GM21786 (cell line): ENCODE measurements at regions not wholly inside any gene's neighbourhood (a gene's known extent, or its start where the extent isn't known, plus 50 kb on each side); places are given as distances from the start of the nearest gene placed in this dataset.
A peak's percentile ranks its signal among the peaks of the same experiment; 100 is the strongest.
"Not testable (repeated sequence)": the region's sequence is repeated elsewhere in the genome, so short reads cannot be mapped to it uniquely, and the experiment has no call there.

ENCODE experiments used
- ATAC-seq: cut with Tn5 transposase; IDR thresholded peaks from one replicate; pipeline ENCODE4 v1.9.1; 2021; ENCODE audit not compliant: unreplicated experiment

GRCh38 chr5:124007675-124008398 lies 495.9 kb downstream of the CSNK1G3 start:
- ATAC-seq = no peak

- ATAC-seq = no peak
Observed at GRCh38 chr5:124001036-124001615, 489.1 kb downstream of the CSNK1G3 start.

GRCh38 chr5:124000538-124000937 lies 488.6 kb downstream of the CSNK1G3 start:
- ATAC-seq = no peak

GRCh38 chr5:123997462-123998215 lies 485.7 kb downstream of the CSNK1G3 start:
- no peak for ATAC-seq

GRCh38 chr5:123997064-123997461 lies 485.1 kb downstream of the CSNK1G3 start:
- no peak for ATAC-seq

- ATAC-seq = no peak
Observed at GRCh38 chr5:123992641-123993040, 480.7 kb downstream of the CSNK1G3 start.

- no peak for ATAC-seq
Observed at GRCh38 chr5:123987956-123988355, 476.0 kb downstream of the CSNK1G3 start.

- peak; percentile 72 for ATAC-seq
Observed at GRCh38 chr5:123976379-123977033, 464.5 kb downstream of the CSNK1G3 start.

- not testable (repeated sequence) for ATAC-seq
Observed at GRCh38 chr5:123975521-123975920, 463.5 kb downstream of the CSNK1G3 start.

GRCh38 chr5:123966781-123967180 lies 454.8 kb downstream of the CSNK1G3 start:
- no peak for ATAC-seq

GRCh38 chr5:123965626-123966025 lies 453.6 kb downstream of the CSNK1G3 start:
- ATAC-seq = no peak

GRCh38 chr5:123964884-123965283 lies 452.9 kb downstream of the CSNK1G3 start:
- no peak for ATAC-seq

- ATAC-seq = no peak
Observed at GRCh38 chr5:123960526-123960925, 448.5 kb downstream of the CSNK1G3 start.

- ATAC-seq = no peak
Observed at GRCh38 chr5:123951582-123951977, 439.6 kb downstream of the CSNK1G3 start.

- no peak for ATAC-seq
Observed at GRCh38 chr5:123950701-123951581, 439.0 kb downstream of the CSNK1G3 start.

GRCh38 chr5:123949807-123950340 lies 437.9 kb downstream of the CSNK1G3 start:
- ATAC-seq = no peak

GRCh38 chr5:123949043-123949804 lies 437.2 kb downstream of the CSNK1G3 start:
- ATAC-seq = no peak

- no peak for ATAC-seq
Observed at GRCh38 chr5:123947797-123948196, 435.8 kb downstream of the CSNK1G3 start.

- ATAC-seq = no peak
Observed at GRCh38 chr5:123945548-123945947, 433.6 kb downstream of the CSNK1G3 start.

GRCh38 chr5:123943151-123943550 lies 431.2 kb downstream of the CSNK1G3 start:
- no peak for ATAC-seq
